Choroid plexus epithelial cell (primary cell): ENCODE measurements at regions not wholly inside any gene's neighbourhood (a gene's known extent, or its start where the extent isn't known, plus 50 kb on each side); places are given as distances from the start of the nearest gene placed in this dataset.

Experiments used
- DNase-seq: peaks from one replicate; pipeline ENCODE4 v3.0.0-alpha.2; 2010; ENCODE audit warnings: low read depth
- H3K4me3 ChIP-seq: 2 replicates; pipeline ENCODE4 v1.5.1; 2011; ENCODE audit warnings: low read depth, mild to moderate bottlenecking, control low read depth, low read length, moderate library complexity
- CTCF ChIP-seq: conservative IDR thresholded peaks from 2 replicates; pipeline ENCODE4 v1.5.1; 2011; ENCODE audit warnings: low read depth, mild to moderate bottlenecking, control low read depth, inconsistent platforms, low read length, moderate library complexity

GRCh38 chr7:20021831-20022230 is 195.4 kb downstream of the MACC1 start:
- no peak overlapping the region for H3K4me3 ChIP-seq
- DNase-seq = no peak
- no peak for TF ChIP-seq CTCF

GRCh38 chr7:20021066-20021465 is 196.1 kb downstream of the MACC1 start:
- no peak for TF ChIP-seq CTCF
- no peak for DNase-seq
- no peak overlapping the region for H3K4me3 ChIP-seq

GRCh38 chr7:20019757-20020432 is 197.3 kb downstream of the MACC1 start:
- no peak for TF ChIP-seq CTCF
- no peak overlapping the region for H3K4me3 ChIP-seq
- DNase-seq = no peak

- H3K4me3 ChIP-seq = no peak overlapping the region
- TF ChIP-seq CTCF = no peak
- DNase-seq = no peak
Observed at GRCh38 chr7:20016669-20017068, 200.5 kb downstream of the MACC1 start.

GRCh38 chr7:20013536-20013935 is 203.6 kb downstream of the MACC1 start:
- TF ChIP-seq CTCF = no peak
- DNase-seq = no peak
- no peak overlapping the region for H3K4me3 ChIP-seq

- DNase-seq = no peak
- TF ChIP-seq CTCF = no peak
Observed at GRCh38 chr7:20012100-20012499, 205.1 kb downstream of the MACC1 start.

GRCh38 chr7:20010877-20011276 is 206.3 kb downstream of the MACC1 start:
- H3K4me3 ChIP-seq = no peak overlapping the region
- TF ChIP-seq CTCF = no peak
- DNase-seq = no peak

More at GRCh38 chr7:20012100-20012499, 205.1 kb downstream of the MACC1 start:
- H3K4me3 ChIP-seq = no peak overlapping the region
